Activated CD4-positive, alpha-beta T cell treated with anti-CD3 and anti-CD28 coated beads for 24 hours (primary cell): ENCODE measurements at regions not wholly inside any gene's neighbourhood (a gene's known extent, or its start where the extent isn't known, plus 50 kb on each side); places are given as distances from the start of the nearest gene placed in this dataset.

ENCODE experiments used
- DNase-seq, 2 donors: peaks; one replicate each; pipeline ENCODE4 v3.0.0-alpha.2; 2020; ENCODE audit warnings: low read depth in 2 of 2

GRCh38 chr5:171579976-171580411, 160.5 kb downstream of the FGF18 start:
- DNase-seq = no peak

- no peak for DNase-seq
These were observed 161.2 kb downstream of the FGF18 start for GRCh38 chr5:171580502-171581265.

- no peak for DNase-seq
These were observed 162.3 kb downstream of the FGF18 start for GRCh38 chr5:171581781-171582180.

GRCh38 chr5:171582849-171583248, 163.4 kb downstream of the FGF18 start:
- DNase-seq = no peak

GRCh38 chr5:171585981-171586380, 166.5 kb downstream of the FGF18 start:
- no peak for DNase-seq

- DNase-seq = no peak
These were observed 167.0 kb downstream of the FGF18 start for GRCh38 chr5:171586436-171586835.

- no peak for DNase-seq
These were observed 168.6 kb downstream of the FGF18 start for GRCh38 chr5:171588046-171588445.

- no peak for DNase-seq
These were observed 169.3 kb downstream of the FGF18 start for GRCh38 chr5:171588790-171589189.

GRCh38 chr5:171589461-171589860, 170.0 kb downstream of the FGF18 start:
- DNase-seq = no peak

- DNase-seq = no peak
These were observed 172.6 kb downstream of the FGF18 start for GRCh38 chr5:171592076-171592475.

GRCh38 chr5:171592736-171593135, 173.3 kb downstream of the FGF18 start:
- no peak for DNase-seq

GRCh38 chr5:171593401-171593800, 174.0 kb downstream of the FGF18 start:
- no peak for DNase-seq

- DNase-seq = no peak
These were observed 174.5 kb downstream of the FGF18 start for GRCh38 chr5:171593976-171594375.

GRCh38 chr5:171595401-171595800, 176.0 kb downstream of the FGF18 start:
- DNase-seq = no peak

- DNase-seq = no peak
These were observed 176.4 kb downstream of the FGF18 start for GRCh38 chr5:171595801-171596231.

- DNase-seq = no peak
These were observed 177.0 kb downstream of the FGF18 start for GRCh38 chr5:171596391-171596878.

GRCh38 chr5:171597946-171598640, 178.6 kb downstream of the FGF18 start:
- DNase-seq = no peak

- no peak for DNase-seq
These were observed 179.2 kb downstream of the FGF18 start for GRCh38 chr5:171598641-171599152.

GRCh38 chr5:171599411-171599810, 180.0 kb downstream of the FGF18 start:
- no peak for DNase-seq

GRCh38 chr5:171599957-171600612, 180.6 kb downstream of the FGF18 start:
- DNase-seq = no peak

GRCh38 chr5:171600741-171601265, 181.4 kb downstream of the FGF18 start:
- DNase-seq = no peak

- DNase-seq = no peak
These were observed 181.9 kb downstream of the FGF18 start for GRCh38 chr5:171601266-171601881.
